A673 (cell line): ENCODE measurements at regions not wholly inside any gene's neighbourhood (a gene's known extent, or its start where the extent isn't known, plus 50 kb on each side); places are given as distances from the start of the nearest gene placed in this dataset.

Source experiments
- BruUV-seq: library from RNA; stranded (reverse); fragments of 400-500 nt; replicated peaks from 2 replicates; lab custom pipeline; 2021; lab: Mats Ljungman, UMichigan
- CTCF ChIA-PET: fragments of 300-600 bp; sonication (Branson Sonifier 250); formaldehyde crosslinking; loops from one replicate; lab custom pipeline; 2022; ENCODE audit warnings: antibody characterized with exemption; lab: Charles Lee
- POLR2A ChIA-PET: fragments of 300-600 bp; sonication (Branson Sonifier 250); formaldehyde crosslinking; loops from one replicate; lab custom pipeline; 2022; ENCODE audit warnings: antibody characterized with exemption; ENCODE audit not compliant: low non-redundant PET; lab: Charles Lee
- DNase-seq: peaks from one replicate; pipeline ENCODE4 v3.0.0-alpha.2; 2015; ENCODE audit warnings: low spot score
- H3K27ac ChIP-seq: fragments of 200-600 bp; sonication (generic); 2 replicates; pipeline ENCODE4 v1.5.1; 2016; ENCODE audit warnings: mixed run types, low read depth, mild to moderate bottlenecking, mixed read lengths, antibody characterized with exemption, low read length; ENCODE audit not compliant: poor library complexity, severe bottlenecking
- H3K27me3 ChIP-seq: fragments of 200-600 bp; sonication (generic); replicated peaks from 2 replicates; pipeline ENCODE4 v1.6.1; 2017; ENCODE audit warnings: mixed run types, low read depth, mild to moderate bottlenecking, mixed read lengths, antibody characterized with exemption, low read length; ENCODE audit not compliant: insufficient read depth, poor library complexity
- H3K36me3 ChIP-seq: fragments of 200-600 bp; sonication (generic); 2 replicates; pipeline ENCODE4 v1.6.1; 2016; ENCODE audit warnings: mixed run types, mild to moderate bottlenecking, mixed read lengths, antibody characterized with exemption, low read length; ENCODE audit not compliant: insufficient read depth, poor library complexity, severe bottlenecking
- H3K4me1 ChIP-seq: fragments of 200-600 bp; sonication (generic); 2 replicates; pipeline ENCODE4 v1.6.1; 2017; ENCODE audit warnings: mixed run types, mild to moderate bottlenecking, mixed read lengths, antibody characterized with exemption, low read length; ENCODE audit not compliant: insufficient read depth, poor library complexity, severe bottlenecking
- H3K4me3 ChIP-seq: fragments of 200-600 bp; sonication (generic); 2 replicates; pipeline ENCODE4 v1.5.1; 2016; ENCODE audit warnings: low read depth, mixed run types, mild to moderate bottlenecking, mixed read lengths, low read length; ENCODE audit not compliant: poor library complexity, severe bottlenecking
- H3K9me3 ChIP-seq: fragments of 200-600 bp; sonication (generic); 2 replicates; pipeline ENCODE4 v1.6.1; 2016; ENCODE audit warnings: mixed run types, low read depth, mild to moderate bottlenecking, mixed read lengths, antibody characterized with exemption, low read length; ENCODE audit not compliant: poor library complexity, severe bottlenecking
- EZH2 ChIP-seq: fragments of 200-600 bp; sonication (generic); IDR thresholded peaks from 2 replicates; pipeline ENCODE4 v1.6.1; 2017; ENCODE audit warnings: borderline replicate concordance, low read depth, mild to moderate bottlenecking, mixed read lengths, antibody characterized with exemption, low read length; ENCODE audit not compliant: poor library complexity, severe bottlenecking
- intact Hi-C: fragments of 100-400 bp; cut with micrococcal nuclease; formaldehyde crosslinking; loops from one replicate; pipeline ENCODE4 v1.10.0; 2022; ENCODE audit not compliant: unreplicated experiment
- TF ChIP-seq, protein P1 (sequence below): fragments of 300-800, 200-600 bp; sonication (generic); conservative IDR thresholded peaks from 2 replicates; pipeline ENCODE4 v1.5.1; 2017; ENCODE audit warnings: low read depth, mild to moderate bottlenecking, antibody characterized with exemption, low read length, moderate library complexity, mixed read lengths

GRCh38 chr10:4691301-4691700, 134.7 kb upstream of the AKR1E2 start:
- Histone ChIP-seq H3K27me3 (no peaks in the 10 kb centered on the region), H3K4me3 (no peak overlapping the region), H3K9me3 (no peaks in the 10 kb centered on the region), H3K27ac (peak overlapping the region; percentile 76), H3K36me3 (no peaks in the 10 kb centered on the region), H3K4me1 (peaks cover 12% of the 10 kb centered on the region)
- POLR2A ChIA-PET, result interaction anchor here (0.6 kb wide), 4 partner anchors 36 to 1833 kb away, joined by 4 to 31 read pairs (median 8); no protein-coding TSS in a partner anchor
- DNase-seq, result no peak
- CTCF ChIA-PET, result no interaction called here
- intact Hi-C loops, result loop anchor here (5.0 kb wide), 1 partner anchor 351 kb away; no protein-coding TSS in a partner anchor
- TF ChIP-seq, protein P1, sequence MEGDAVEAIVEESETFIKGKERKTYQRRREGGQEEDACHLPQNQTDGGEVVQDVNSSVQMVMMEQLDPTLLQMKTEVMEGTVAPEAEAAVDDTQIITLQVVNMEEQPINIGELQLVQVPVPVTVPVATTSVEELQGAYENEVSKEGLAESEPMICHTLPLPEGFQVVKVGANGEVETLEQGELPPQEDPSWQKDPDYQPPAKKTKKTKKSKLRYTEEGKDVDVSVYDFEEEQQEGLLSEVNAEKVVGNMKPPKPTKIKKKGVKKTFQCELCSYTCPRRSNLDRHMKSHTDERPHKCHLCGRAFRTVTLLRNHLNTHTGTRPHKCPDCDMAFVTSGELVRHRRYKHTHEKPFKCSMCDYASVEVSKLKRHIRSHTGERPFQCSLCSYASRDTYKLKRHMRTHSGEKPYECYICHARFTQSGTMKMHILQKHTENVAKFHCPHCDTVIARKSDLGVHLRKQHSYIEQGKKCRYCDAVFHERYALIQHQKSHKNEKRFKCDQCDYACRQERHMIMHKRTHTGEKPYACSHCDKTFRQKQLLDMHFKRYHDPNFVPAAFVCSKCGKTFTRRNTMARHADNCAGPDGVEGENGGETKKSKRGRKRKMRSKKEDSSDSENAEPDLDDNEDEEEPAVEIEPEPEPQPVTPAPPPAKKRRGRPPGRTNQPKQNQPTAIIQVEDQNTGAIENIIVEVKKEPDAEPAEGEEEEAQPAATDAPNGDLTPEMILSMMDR, result no peak
- TF ChIP-seq EZH2, result no peak
- TSS peak; percentile 93 for BruUV-seq

- intact Hi-C loops, result loop anchor here (5.0 kb wide), 1 partner anchor 79 kb away; no protein-coding TSS in a partner anchor
- ChIA-PET POLR2A (interaction anchor here (0.5 kb wide), 1 partner anchor 9 kb away, joined by 4 read pairs; no protein-coding TSS in a partner anchor), CTCF (no interaction called here)
- H3K4me3 ChIP-seq, result no peak overlapping the region
- H3K9me3 ChIP-seq, result no peaks in the 10 kb centered on the region
- peaks cover 12% of the 10 kb centered on the region for H3K4me1 ChIP-seq
- H3K36me3 ChIP-seq, result no peaks in the 10 kb centered on the region
- no peaks in the 10 kb centered on the region for H3K27me3 ChIP-seq
- no TSS peak for BruUV-seq
- DNase-seq, result no peak
- H3K27ac ChIP-seq, result peak overlapping the region; percentile 54
- no peak for TF ChIP-seq EZH2
- TF ChIP-seq, protein P1, result no peak
Measured at GRCh38 chr10:4688601-4689000, 137.4 kb upstream of the AKR1E2 start.

- H3K27me3 ChIP-seq, result no peaks in the 10 kb centered on the region
- no peak overlapping the region for H3K4me3 ChIP-seq
- no peaks in the 10 kb centered on the region for H3K36me3 ChIP-seq
- peaks cover 12% of the 10 kb centered on the region for H3K4me1 ChIP-seq
- H3K27ac ChIP-seq, result peak overlapping the region; percentile 54
- POLR2A ChIA-PET, result no interaction called here
- BruUV-seq, result no TSS peak
- H3K9me3 ChIP-seq, result no peaks in the 10 kb centered on the region
- DNase-seq, result no peak
- CTCF ChIA-PET, result no interaction called here
- TF ChIP-seq, protein P1, result no peak
- TF ChIP-seq EZH2, result no peak
- intact Hi-C loops, result loop anchor here (5.0 kb wide), 1 partner anchor 79 kb away; no protein-coding TSS in a partner anchor
Measured at GRCh38 chr10:4688168-4688567, 137.8 kb upstream of the AKR1E2 start.
